GM12891 (cell line): ENCODE measurements at regions not wholly inside any gene's neighbourhood (a gene's known extent, or its start where the extent isn't known, plus 50 kb on each side); places are given as distances from the start of the nearest gene placed in this dataset.

ENCODE experiments used
- PAX5 ChIP-seq: IDR thresholded peaks from 2 replicates; pipeline ENCODE4 v1.6.1; 2011; ENCODE audit warnings: low read length, moderate library complexity, mild to moderate bottlenecking; ENCODE audit not compliant: insufficient read depth, severe bottlenecking
- POLR2A ChIP-seq: IDR thresholded peaks from 2 replicates; pipeline ENCODE4 v1.6.1; 2011; ENCODE audit warnings: low read depth, low read length, control low read depth
- POLR2AphosphoS5 ChIP-seq: IDR thresholded peaks from 2 replicates; pipeline ENCODE4 v1.6.1; 2011; ENCODE audit warnings: low read depth, low read length, control low read depth
- POU2F2 ChIP-seq: IDR thresholded peaks from 2 replicates; pipeline ENCODE4 v1.6.1; 2011; ENCODE audit warnings: low read depth, mild to moderate bottlenecking, control low read depth, low read length, moderate library complexity
- TAF1 ChIP-seq: IDR thresholded peaks from 2 replicates; pipeline ENCODE4 v1.6.1; 2011; ENCODE audit warnings: low read depth, low read length, control low read depth

DNA sequence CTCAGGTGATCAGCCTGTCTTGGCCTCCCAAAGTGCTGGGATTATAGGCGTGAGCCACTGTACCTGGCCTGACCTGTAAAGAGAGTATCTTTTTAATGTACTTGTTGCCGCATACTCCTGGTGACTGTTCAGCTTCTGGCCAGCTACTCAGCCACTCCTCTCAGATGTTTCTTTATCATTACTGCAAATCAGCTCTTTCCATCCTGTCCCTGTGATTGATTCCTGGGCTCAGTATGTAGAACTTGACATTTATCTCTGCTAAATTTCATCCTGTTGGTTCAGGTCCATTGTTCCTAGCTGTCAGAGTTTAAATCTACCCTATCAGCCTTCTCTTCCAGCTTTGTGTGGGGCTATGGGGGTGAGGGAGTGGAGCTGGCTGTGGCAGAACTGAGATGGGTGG lies 211.5 kb upstream of the ASIC2 start:
- TF ChIP-seq POLR2A (no peak), PAX5 (no peak), TAF1 (no peak), POLR2AphosphoS5 (no peak), POU2F2 (no peak)
